Endothelial cell of umbilical vein (primary cell): ENCODE measurements at regions not wholly inside any gene's neighbourhood (a gene's known extent, or its start where the extent isn't known, plus 50 kb on each side); places are given as distances from the start of the nearest gene placed in this dataset.

Experiments used
- BruUV-seq: library from RNA; stranded (reverse); fragments of 400-500 nt; replicated peaks from 2 replicates; lab custom pipeline; 2021; lab: Mats Ljungman, UMichigan
- CTCF ChIA-PET: fragments of 300-600, 350-600 bp; sonication (Branson Sonifier 250); formaldehyde crosslinking; loops from one replicate; lab custom pipeline; 2021; ENCODE audit warnings: antibody characterized with exemption, inconsistent platforms; lab: Charles Lee
- POLR2A ChIA-PET: fragments of 300-600, 350-600 bp; sonication (Branson Sonifier 250); formaldehyde crosslinking; loops from one replicate; lab custom pipeline; 2021; ENCODE audit warnings: antibody characterized with exemption, inconsistent platforms; lab: Charles Lee
- DNase-seq: peaks from one replicate; pipeline ENCODE4 v3.0.0-alpha.2; 2011; ENCODE audit warnings: low read depth, low spot score
- FAIRE-seq: peaks from 2 replicates; lab custom pipeline; 2011; peaks lifted over from hg19 to GRCh38; lab: Jason Lieb, UNC
- H2AFZ ChIP-seq: 2 replicates; pipeline ENCODE4 v1.6.0; 2012; ENCODE audit warnings: low read depth, low read length, control low read depth, inconsistent platforms
- H3K27ac ChIP-seq: 2 replicates; pipeline ENCODE4 v1.5.1; 2011; ENCODE audit warnings: low read depth, mild to moderate bottlenecking, control low read depth, low read length, moderate library complexity; ENCODE audit not compliant: insufficient read depth
- H3K27me3 ChIP-seq, 2 experiments: 2 replicates each; pipeline versions ENCODE4 v1.6.0 to v1.6.1; 2011; ENCODE audit warnings: low read length in 2 of 2, mixed read lengths in 1 of 2; ENCODE audit not compliant: control insufficient read depth in 2 of 2, insufficient read depth in 2 of 2
- H3K36me3 ChIP-seq, 2 experiments: 2 replicates in 1 of 2; 3 replicates in 1 of 2; pipeline ENCODE4 v1.5.1; 2011; ENCODE audit warnings: low read length in 2 of 2, mild to moderate bottlenecking in 1 of 2, moderate library complexity in 1 of 2; ENCODE audit not compliant: control insufficient read depth in 2 of 2, insufficient read depth in 2 of 2; ENCODE audit errors: extremely low read depth in 1 of 2
- H3K4me1 ChIP-seq: 3 replicates; pipeline ENCODE4 v1.5.1; 2011; ENCODE audit warnings: mild to moderate bottlenecking, low read length; ENCODE audit not compliant: control insufficient read depth, insufficient read depth; ENCODE audit errors: extremely low read depth
- H3K4me2 ChIP-seq: 2 replicates; pipeline ENCODE4 v1.6.1; 2011; ENCODE audit warnings: low read length, control low read depth, mixed read lengths; ENCODE audit not compliant: insufficient read depth
- H3K4me3 ChIP-seq, 3 experiments: fragments of 200-600 bp in 1 of 3; sonication (generic), shearing (Covaris generic) in 1 of 3; replicated peaks in 1 of 3; 2 replicates each; pipeline ENCODE4 v1.5.1; 2011 to 2016; ENCODE audit warnings: control low read depth in 3 of 3, low read length in 3 of 3, mild to moderate bottlenecking in 2 of 3, inconsistent platforms in 1 of 3, low read depth in 1 of 3, moderate library complexity in 1 of 3; ENCODE audit not compliant: insufficient read depth in 1 of 3
- H3K79me2 ChIP-seq: 2 replicates; pipeline ENCODE4 v1.6.0; 2012; ENCODE audit warnings: low read length, inconsistent platforms; ENCODE audit not compliant: control insufficient read depth, insufficient read depth
- H3K9ac ChIP-seq: replicated peaks from 2 replicates; pipeline ENCODE3; 2011; ENCODE audit warnings: low read length, control low read depth; ENCODE audit not compliant: insufficient read depth; ENCODE audit errors: extremely low read depth
- H3K9me1 ChIP-seq: replicated peaks from 3 replicates; pipeline ENCODE4 v1.6.0; 2011; ENCODE audit warnings: mild to moderate bottlenecking, low read length; ENCODE audit not compliant: control insufficient read depth, insufficient read depth; ENCODE audit errors: extremely low read depth
- H3K9me3 ChIP-seq: replicated peaks from 2 replicates; pipeline ENCODE4 v1.5.1; 2012; ENCODE audit warnings: low read length, inconsistent platforms; ENCODE audit not compliant: control insufficient read depth, insufficient read depth
- H4K20me1 ChIP-seq: replicated peaks from 2 replicates; pipeline ENCODE3; 2011; ENCODE audit warnings: mild to moderate bottlenecking, low read length; ENCODE audit not compliant: control insufficient read depth, insufficient read depth; ENCODE audit errors: extremely low read depth
- EZH2 ChIP-seq: IDR thresholded peaks from 2 replicates; pipeline ENCODE4 v1.6.1; 2012; ENCODE audit warnings: borderline replicate concordance, low read depth, mild to moderate bottlenecking, moderate library complexity, low read length, inconsistent platforms; ENCODE audit not compliant: severe bottlenecking
- FOS ChIP-seq: IDR thresholded peaks from 2 replicates; pipeline ENCODE4 v1.6.1; 2011; ENCODE audit warnings: mild to moderate bottlenecking, low read length, moderate library complexity, borderline replicate concordance; ENCODE audit not compliant: insufficient read depth
- GATA2 ChIP-seq: IDR thresholded peaks from 2 replicates; pipeline ENCODE4 v1.7.0; 2011; ENCODE audit warnings: low read depth, mild to moderate bottlenecking, moderate library complexity, mixed read lengths, low read length; ENCODE audit not compliant: insufficient read length, insufficient read depth
- JUN ChIP-seq: IDR thresholded peaks from 2 replicates; pipeline ENCODE4 v1.6.1; 2011; ENCODE audit warnings: borderline replicate concordance, low read depth; ENCODE audit not compliant: insufficient read length, insufficient read depth
- MYC ChIP-seq: IDR thresholded peaks from one replicate; pipeline ENCODE4 v1.6.1; 2011; ENCODE audit warnings: mild to moderate bottlenecking, low read depth, low read length
- POLR2A ChIP-seq: IDR thresholded peaks from 2 replicates; pipeline ENCODE4 v1.6.1; 2012; ENCODE audit warnings: low read depth, mild to moderate bottlenecking, control low read depth, low read length
- POLR2AphosphoS5 ChIP-seq: IDR thresholded peaks from 2 replicates; pipeline ENCODE4 v1.6.1; 2012; ENCODE audit warnings: low read depth, mild to moderate bottlenecking, control low read depth, low read length, moderate library complexity; ENCODE audit not compliant: insufficient read depth
- dilution Hi-C: fragments of 300-500 bp; cut with MboI; formaldehyde crosslinking; loops from one replicate; pipeline ENCODE4 v1.15.0; 2019; ENCODE audit warnings: low sequenced_read_pairs; ENCODE audit not compliant: extremely low pct_ligation_motif_present
- intact Hi-C: fragments of 100-400 bp; cut with micrococcal nuclease; formaldehyde crosslinking; loops from one replicate; pipeline ENCODE4 v1.10.0; 2022
- TF ChIP-seq, protein P1 (sequence below), 2 donors: IDR thresholded peaks; 1 replicate in 1 of 2; 2 replicates in 1 of 2; pipeline ENCODE4 v1.5.1; 2011; ENCODE audit warnings: low read length in 2 of 2, mild to moderate bottlenecking in 2 of 2, moderate library complexity in 2 of 2, control low read depth in 1 of 2, inconsistent platforms in 1 of 2, low read depth in 1 of 2; ENCODE audit not compliant: insufficient read depth in 1 of 2; ENCODE audit errors: extremely low read depth in 1 of 2
- TF ChIP-seq, protein P2 (sequence below): IDR thresholded peaks from 2 replicates; pipeline ENCODE4 v1.6.1; 2011; ENCODE audit not compliant: insufficient read depth, insufficient read length

DNA sequence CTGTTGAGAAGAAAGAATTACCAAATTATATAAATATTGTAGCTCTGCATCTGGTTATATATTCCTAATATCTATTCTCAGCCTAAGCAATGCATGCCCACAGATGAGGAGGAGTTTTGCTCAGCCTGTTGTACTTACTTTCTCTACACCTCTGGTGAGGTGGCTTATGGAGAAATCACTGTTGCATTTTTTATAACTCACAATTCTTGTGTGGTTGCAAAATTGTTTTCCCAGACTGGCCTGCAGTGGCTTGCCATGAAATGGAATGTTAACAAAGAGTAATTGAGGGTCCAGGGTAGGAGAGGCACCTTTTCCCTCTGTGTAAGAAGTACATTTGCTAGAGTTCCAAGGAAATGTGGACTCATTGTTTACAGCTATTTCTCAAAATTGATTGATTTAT is 202.0 kb upstream of the SEMA3E start:
- H3K36me3 ChIP-seq, result no peaks in the 10 kb centered on the region
- H3K27me3 ChIP-seq, result no peaks in the 10 kb centered on the region
- H3K27ac ChIP-seq, result no peak overlapping the region
- no peaks in the 10 kb centered on the region for H3K9me3 ChIP-seq
- no peak overlapping the region for H2AFZ ChIP-seq
- H3K79me2 ChIP-seq, result no peaks in the 10 kb centered on the region
- CTCF ChIA-PET, result interaction anchor here (1.8 kb wide), 1 partner anchor 12 kb away, joined by 5 read pairs; no protein-coding TSS in a partner anchor
- no peaks in the 10 kb centered on the region for H3K9me1 ChIP-seq
- dilution Hi-C loops (no loop called here), intact Hi-C loops (no loop called here)
- no peak overlapping the region for H3K4me3 ChIP-seq
- peaks cover 4% of the 10 kb centered on the region for H3K4me1 ChIP-seq
- H4K20me1 ChIP-seq, result no peaks in the 10 kb centered on the region
- DNase-seq, result no peak
- H3K9ac ChIP-seq, result no peak overlapping the region
- FAIRE-seq, result no peak
- POLR2A ChIA-PET, result no interaction called here
- no peak overlapping the region for H3K4me2 ChIP-seq
- no TSS peak for BruUV-seq
- TF ChIP-seq, protein P1, sequence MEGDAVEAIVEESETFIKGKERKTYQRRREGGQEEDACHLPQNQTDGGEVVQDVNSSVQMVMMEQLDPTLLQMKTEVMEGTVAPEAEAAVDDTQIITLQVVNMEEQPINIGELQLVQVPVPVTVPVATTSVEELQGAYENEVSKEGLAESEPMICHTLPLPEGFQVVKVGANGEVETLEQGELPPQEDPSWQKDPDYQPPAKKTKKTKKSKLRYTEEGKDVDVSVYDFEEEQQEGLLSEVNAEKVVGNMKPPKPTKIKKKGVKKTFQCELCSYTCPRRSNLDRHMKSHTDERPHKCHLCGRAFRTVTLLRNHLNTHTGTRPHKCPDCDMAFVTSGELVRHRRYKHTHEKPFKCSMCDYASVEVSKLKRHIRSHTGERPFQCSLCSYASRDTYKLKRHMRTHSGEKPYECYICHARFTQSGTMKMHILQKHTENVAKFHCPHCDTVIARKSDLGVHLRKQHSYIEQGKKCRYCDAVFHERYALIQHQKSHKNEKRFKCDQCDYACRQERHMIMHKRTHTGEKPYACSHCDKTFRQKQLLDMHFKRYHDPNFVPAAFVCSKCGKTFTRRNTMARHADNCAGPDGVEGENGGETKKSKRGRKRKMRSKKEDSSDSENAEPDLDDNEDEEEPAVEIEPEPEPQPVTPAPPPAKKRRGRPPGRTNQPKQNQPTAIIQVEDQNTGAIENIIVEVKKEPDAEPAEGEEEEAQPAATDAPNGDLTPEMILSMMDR (IDR thresholded peaks at IDR 0.05; ENCODE audit: extremely low read depth in 1 of 2, insufficient read depth in 1 of 2, low read depth in 1 of 2, low read length in 2 of 2), result no peak
- TF ChIP-seq FOS (no peak), POLR2AphosphoS5 (no peak), MYC (no peak), EZH2 (no peak), JUN (no peak), POLR2A (no peak), GATA2 (no peak)
- TF ChIP-seq, protein P2, sequence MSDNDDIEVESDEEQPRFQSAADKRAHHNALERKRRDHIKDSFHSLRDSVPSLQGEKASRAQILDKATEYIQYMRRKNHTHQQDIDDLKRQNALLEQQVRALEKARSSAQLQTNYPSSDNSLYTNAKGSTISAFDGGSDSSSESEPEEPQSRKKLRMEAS, result no peak
